EL (cell line): ENCODE measurements at regions not wholly inside any gene's neighbourhood (a gene's known extent, or its start where the extent isn't known, plus 50 kb on each side); places are given as distances from the start of the nearest gene placed in this dataset.
A peak's percentile ranks its signal among the peaks of the same experiment; 100 is the strongest.

Experiments
- DNase-seq: peaks from one replicate; pipeline ENCODE4 v3.0.0-alpha.2; 2016

DNA sequence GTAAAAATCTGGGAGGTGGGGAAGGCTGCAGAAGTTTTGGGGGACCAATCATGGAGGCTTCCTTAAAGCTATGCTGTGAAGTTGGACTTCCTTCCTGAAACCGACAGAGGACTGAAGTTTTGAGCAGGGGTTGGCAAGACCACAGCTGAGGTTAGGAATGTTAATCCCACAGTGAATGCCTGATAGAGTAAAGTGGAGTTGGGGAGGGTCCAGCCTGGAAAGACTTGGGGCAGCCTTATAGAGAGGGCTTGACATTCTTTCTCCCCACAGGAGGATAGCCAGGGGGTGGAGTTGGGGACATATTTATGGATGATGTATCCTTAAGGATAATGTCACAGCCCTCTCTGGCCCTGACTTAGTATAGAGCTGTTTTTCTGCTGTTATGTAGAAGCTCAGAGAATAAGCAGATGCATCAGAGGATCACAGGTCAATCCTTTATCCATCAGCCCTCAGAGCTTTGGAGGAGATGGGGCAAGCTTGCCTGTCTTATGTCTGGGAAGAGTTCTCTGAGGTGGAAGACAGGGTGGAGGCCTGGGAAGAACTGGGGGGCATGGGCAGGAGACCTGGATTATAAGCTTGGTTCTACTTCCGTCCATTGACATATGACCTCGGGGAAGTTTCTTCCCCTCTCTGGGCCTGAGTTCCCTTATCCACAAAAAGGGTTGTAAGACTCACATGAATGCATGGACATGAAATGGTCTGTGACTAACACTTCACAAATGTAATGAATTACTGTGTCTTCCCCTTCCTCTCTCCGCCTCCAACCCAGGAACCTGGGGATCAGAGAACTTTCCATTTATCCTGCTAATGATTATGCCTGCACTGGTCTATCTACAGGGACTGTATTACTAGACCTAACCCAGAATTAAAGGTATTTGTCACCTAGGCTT is 317.8 kb downstream of the MIAT start:
- peak; percentile 29 for DNase-seq

DNA sequence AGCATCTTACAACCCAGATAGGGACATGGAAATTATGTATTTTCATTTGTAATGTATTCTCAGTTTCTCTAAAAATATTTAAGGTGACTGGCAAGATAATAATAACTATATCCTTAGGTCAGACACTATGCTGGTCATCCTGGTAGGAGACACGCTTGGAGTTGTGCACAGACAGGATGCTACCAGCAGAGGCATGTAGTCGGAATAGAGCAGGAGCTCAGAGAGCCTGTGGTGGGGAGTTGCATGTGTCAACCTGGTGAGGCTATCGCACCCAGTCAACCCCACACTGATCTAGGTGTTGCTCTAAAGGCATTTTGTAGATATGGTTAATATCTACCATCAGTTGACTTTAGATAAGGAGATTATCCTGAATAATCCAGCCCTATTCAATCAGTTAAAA is 318.5 kb downstream of the MIAT start:
- no peak for DNase-seq

DNA sequence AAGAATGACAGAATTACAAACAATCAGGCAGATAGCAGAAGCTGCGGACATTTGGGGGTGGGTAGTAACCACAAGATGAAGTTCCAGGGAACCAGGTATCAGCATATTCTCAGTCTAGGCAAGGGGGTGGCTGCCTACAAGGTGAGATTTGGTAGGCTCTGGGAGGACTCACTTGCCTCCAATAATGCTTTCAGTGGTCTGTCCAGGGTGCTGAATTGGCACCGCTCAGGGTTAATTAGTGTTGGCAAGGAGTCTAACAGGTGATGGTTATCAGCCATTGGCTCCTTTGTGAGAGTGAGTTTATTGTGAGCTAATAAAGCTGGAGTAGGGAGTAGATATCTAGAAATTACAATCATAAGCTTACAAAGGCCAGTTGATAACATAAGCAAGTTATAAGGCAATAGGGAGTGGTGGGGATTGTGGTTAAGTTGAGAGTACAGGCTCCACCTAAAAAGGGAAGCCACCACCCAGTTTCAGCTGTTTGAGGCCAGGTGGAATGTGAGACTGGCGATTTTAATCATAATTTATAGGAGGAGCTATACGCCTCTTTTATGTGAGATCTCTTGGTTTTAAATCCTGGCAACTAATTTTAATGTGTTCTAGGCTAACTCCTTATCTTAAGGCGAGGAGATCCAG is 320.5 kb downstream of the MIAT start:
- DNase-seq = no peak

GRCh38 chr22:26979294-26979693 is 321.9 kb downstream of the MIAT start:
- no peak for DNase-seq

DNA sequence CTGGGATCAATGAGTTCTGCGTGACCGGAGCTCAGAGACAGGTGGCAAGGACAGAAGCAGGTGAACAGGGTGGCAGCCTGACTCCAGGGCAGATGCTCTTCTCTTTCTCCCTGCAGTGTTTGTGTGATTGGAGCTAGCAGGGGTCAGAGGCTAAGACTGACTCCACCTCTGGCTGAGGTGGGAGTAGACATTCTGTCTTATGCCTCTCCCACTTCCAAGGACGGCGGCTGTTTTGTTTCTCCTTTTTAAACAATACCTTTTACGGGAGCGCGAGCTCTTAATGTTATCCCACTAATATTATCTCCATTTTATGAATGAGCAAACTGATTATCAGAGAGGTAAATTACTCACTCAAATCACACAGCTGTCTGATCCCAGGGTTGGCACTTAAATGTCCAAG is 323.7 kb downstream of the MIAT start:
- DNase-seq = no peak

DNA sequence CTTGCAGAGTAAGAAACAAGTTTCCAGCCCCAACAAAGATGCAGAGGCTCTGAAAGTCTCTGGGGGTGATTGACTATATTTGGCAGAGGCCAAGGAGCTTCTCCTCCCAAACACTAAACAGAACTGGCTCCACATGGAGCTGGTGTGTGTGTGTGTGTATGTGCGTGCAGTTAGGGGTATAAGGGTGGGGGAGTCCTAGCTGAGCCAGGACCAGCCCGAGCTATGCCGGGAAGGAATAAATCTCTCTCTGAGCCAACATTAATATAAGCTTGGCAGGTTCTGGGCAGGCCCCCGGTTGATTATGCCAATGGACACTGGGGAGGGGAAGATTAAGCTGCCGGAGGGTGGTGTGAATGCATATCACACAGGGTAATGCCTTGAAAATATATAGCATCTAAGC is 324.2 kb downstream of the MIAT start:
- DNase-seq = no peak

DNA sequence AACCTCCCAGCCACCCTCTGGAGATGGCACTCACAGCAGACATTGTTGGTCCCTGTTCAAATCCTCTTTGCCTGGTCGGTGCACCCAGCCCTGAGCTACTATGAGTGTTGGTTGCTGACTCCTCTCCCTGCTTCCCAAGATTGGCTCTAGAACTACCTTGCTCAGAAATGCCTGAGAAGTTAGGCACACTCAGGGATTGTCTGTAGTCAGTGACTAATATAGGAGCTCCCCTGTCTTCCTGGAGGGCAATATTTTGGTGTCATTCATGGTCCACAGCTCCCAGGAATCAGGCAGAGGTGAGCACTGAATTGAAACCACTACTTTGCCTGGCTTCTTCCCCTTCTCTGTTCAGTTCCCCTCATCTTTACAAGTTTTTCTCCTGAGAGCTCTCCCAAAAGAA is 325.9 kb downstream of the MIAT start:
- DNase-seq = no peak

- no peak for DNase-seq
Measured at GRCh38 chr22:26985206-26985605, 327.8 kb downstream of the MIAT start.

- DNase-seq = no peak
Measured at GRCh38 chr22:26985931-26986782, 328.8 kb downstream of the MIAT start.

DNA sequence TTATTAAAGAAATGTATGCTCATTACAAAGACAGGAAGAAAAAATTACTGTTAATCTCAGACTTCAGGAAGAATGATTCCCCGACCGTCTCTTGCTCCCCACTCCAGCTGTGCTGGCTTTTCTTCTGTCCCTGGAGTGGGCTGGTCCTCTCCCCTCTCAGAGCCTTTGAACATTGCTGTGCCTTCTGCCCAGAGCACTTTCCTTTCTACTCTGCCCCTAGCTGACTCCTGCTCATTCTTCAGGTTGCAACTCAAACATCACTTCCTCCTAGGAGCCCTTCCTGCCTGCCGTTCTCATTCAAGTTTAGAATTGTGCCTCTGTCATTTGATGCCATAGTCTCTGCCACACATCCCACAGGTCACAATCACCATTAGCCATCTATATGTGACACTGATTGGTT is 329.5 kb downstream of the MIAT start:
- DNase-seq = no peak

GRCh38 chr22:26990503-26991189 is 333.3 kb downstream of the MIAT start:
- no peak for DNase-seq

GRCh38 chr22:26992556-26992955 is 335.2 kb downstream of the MIAT start:
- DNase-seq = no peak

DNA sequence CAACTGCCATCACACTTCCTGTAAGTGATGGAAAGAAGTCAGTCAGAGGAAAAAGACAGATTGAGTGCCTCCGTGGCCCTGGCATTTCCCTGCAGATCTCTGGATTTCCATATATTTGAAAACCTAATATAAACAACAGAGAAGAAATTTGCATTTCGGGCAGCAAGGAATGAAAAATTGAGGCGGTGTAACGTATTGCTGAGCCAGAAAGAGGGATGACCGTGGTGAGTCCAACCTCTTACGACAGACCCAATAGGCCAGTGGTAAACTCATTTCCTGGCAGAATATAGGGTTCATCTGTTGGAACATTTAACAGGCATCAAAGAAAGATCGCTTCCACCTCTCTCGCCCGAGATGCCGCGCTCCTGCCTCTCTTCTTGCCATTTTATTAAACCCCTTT is 336.5 kb downstream of the MIAT start:
- no peak for DNase-seq

GRCh38 chr22:26994801-26995200 is 337.4 kb downstream of the MIAT start:
- no peak for DNase-seq

DNA sequence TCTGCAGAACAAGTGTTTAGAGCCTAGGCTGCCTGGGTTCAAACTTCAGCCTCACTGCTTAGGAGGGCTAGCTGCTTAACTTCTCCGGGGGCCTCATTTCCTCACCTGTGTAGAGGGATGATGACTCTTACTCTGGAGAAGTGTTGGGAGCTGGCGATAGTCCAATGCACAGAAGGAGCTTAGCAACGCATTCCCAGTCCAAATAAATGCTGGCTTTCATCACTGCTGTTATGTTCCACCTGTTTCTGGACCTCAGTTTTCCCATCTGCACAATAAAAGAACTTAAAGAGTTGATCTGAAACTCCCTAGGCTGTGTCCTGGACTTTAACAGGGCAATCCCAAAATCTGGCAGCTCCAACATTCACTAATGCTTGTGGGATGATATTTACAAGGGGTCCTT is 337.8 kb downstream of the MIAT start:
- DNase-seq = no peak

- DNase-seq = no peak
Measured at GRCh38 chr22:26996154-26996553, 338.8 kb downstream of the MIAT start.

DNA sequence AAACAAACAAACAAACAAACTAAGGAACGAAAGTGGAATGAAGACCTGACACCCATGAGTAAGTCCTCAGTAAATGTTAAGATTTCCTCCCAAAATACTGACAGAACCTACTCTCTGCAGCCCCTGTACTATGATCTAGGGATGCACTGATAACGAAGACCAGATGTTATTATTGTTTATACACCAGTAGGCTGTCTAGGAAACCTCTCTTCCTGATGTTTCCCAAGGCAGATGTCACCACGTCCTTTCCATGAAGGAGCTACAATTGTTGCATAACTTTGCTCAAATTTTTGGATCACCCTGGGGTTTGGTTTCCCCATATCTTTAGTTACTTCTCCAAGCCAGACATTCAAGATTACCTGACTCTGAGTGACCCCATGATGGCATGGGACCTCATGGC is 340.7 kb downstream of the MIAT start:
- DNase-seq = no peak

- DNase-seq = no peak
Measured at GRCh38 chr22:26998716-26999115, 341.3 kb downstream of the MIAT start.

GRCh38 chr22:27003297-27003696 is 345.9 kb downstream of the MIAT start:
- DNase-seq = no peak

DNA sequence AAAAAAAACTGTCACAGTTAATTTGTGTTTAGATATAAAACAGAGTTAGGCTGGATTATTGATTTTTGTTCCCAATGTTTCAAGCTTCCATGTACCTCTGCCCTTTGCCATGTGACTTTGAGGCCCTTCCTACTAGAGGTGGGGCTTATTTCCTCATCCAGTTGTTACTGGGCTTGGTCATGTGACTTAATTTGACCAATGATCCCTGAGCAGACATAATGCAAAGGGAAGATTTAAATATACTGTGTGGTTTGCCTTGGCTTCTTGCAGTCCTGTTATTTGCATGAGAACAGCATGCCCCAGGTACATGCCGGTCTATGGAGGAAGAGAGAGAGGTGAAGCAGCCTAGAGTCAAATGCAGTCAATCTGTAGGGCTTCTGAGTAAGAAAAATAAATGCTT is 347.0 kb downstream of the MIAT start:
- DNase-seq = no peak

DNA sequence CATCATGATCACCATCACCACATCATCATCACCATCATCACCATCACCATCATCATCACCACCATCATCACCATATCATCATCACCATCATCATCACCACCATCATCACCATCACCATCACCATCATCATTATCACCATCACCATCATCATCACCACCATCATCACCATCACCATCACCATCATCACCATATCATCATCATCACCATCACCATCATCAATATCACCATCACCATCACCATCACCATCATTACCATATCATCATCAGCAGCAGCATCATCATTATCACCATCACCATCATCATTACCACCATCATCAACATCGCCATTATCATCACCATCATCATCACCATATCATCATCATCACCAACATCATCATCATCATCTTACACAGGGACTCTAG is 351.1 kb downstream of the MIAT start:
- DNase-seq = no peak

- DNase-seq = no peak
Measured at GRCh38 chr22:27011133-27011532, 353.7 kb downstream of the MIAT start.

DNA sequence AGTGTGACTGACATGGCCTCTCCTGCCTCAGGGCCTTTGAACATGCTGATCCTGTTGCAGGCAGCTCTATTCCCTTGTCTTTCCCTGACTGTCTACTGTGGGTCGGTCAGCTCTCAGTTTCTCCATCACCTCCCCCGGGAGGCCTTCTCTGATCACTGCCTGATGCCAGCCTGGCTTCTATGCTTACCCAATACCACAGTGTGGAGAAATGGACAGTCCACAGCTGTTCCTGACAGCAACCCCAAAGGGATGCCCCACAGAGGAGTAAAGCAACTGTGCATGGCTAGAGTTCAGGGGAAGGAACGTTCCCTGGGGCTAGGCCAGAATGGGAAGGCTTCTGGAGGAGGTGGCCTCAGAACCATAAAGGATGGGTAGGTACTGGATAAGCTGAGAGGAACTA is 354.3 kb downstream of the MIAT start:
- DNase-seq = no peak
